Smooth muscle cell (in vitro differentiated cells): ENCODE measurements at regions not wholly inside any gene's neighbourhood (a gene's known extent, or its start where the extent isn't known, plus 50 kb on each side); places are given as distances from the start of the nearest gene placed in this dataset.

Experiments
- DNase-seq: peaks from one replicate; lab custom pipeline; 2025; ENCODE audit not compliant: unreplicated experiment; lab: John Stamatoyannopoulos, UW
- H2AFZ ChIP-seq: fragments of 200-600 bp; sonication (generic); 2 replicates; pipeline ENCODE4 v1.6.0; 2016; ENCODE audit warnings: antibody characterized with exemption, low read depth, mild to moderate bottlenecking
- H3F3A ChIP-seq: fragments of 200-600 bp; sonication (generic); 2 replicates; pipeline ENCODE4 v1.6.0; 2017; ENCODE audit warnings: antibody characterized with exemption, low read depth
- H3K27ac ChIP-seq: fragments of 200-600 bp; sonication (generic); 2 replicates; pipeline ENCODE4 v1.5.1; 2016; ENCODE audit warnings: low read depth, mild to moderate bottlenecking
- H3K27me3 ChIP-seq: fragments of 200-600 bp; sonication (generic); 2 replicates; pipeline ENCODE4 v1.6.1; 2016; ENCODE audit warnings: low read depth, mild to moderate bottlenecking
- H3K36me3 ChIP-seq: fragments of 200-600 bp; sonication (generic); 2 replicates; pipeline ENCODE4 v1.5.1; 2016; ENCODE audit warnings: low read depth
- H3K4me1 ChIP-seq: fragments of 200-600 bp; sonication (generic); 2 replicates; pipeline ENCODE4 v1.5.1; 2016; ENCODE audit warnings: low read depth
- H3K4me2 ChIP-seq: fragments of 200-600 bp; sonication (generic); 2 replicates; pipeline ENCODE4 v1.6.0; 2016; ENCODE audit warnings: mild to moderate bottlenecking
- H3K4me3 ChIP-seq: fragments of 200-600 bp; sonication (generic); 2 replicates; pipeline ENCODE4 v1.5.1; 2016; ENCODE audit warnings: mild to moderate bottlenecking
- H3K79me2 ChIP-seq: fragments of 200-600 bp; sonication (generic); 2 replicates; pipeline ENCODE4 v1.6.0; 2016; ENCODE audit warnings: low read depth, mild to moderate bottlenecking
- H3K9ac ChIP-seq: fragments of 200-600 bp; sonication (generic); 2 replicates; pipeline ENCODE4 v1.6.0; 2016; ENCODE audit warnings: low read depth
- H3K9me3 ChIP-seq: fragments of 200-600 bp; sonication (generic); replicated peaks from 2 replicates; pipeline ENCODE4 v1.5.1; 2016; ENCODE audit warnings: low read depth
- H4K20me1 ChIP-seq: fragments of 200-600 bp; sonication (generic); 2 replicates; pipeline ENCODE4 v1.6.0; 2016; ENCODE audit warnings: low read depth
- CTCF ChIP-seq: fragments of 200-600 bp; sonication (generic); IDR thresholded peaks from 2 replicates; pipeline ENCODE4 v1.5.1; 2017; ENCODE audit warnings: borderline replicate concordance, mild to moderate bottlenecking, antibody characterized with exemption; ENCODE audit not compliant: insufficient read depth, poor library complexity, severe bottlenecking
- WGBS: methylation state at CpG from one replicate; pipeline ENCODE4 v1.1.7; 2016; ENCODE audit warnings: low lambda C conversion rate; 5-methylcytosine and 5-hydroxymethylcytosine counted together

- no peak for TF ChIP-seq CTCF
- H4K20me1 ChIP-seq, result no peaks in the 10 kb centered on the region
- no peaks in the 10 kb centered on the region for H3K4me1 ChIP-seq
- no peaks in the 10 kb centered on the region for H3K27me3 ChIP-seq
- no peaks in the 10 kb centered on the region for H3K9me3 ChIP-seq
- H3K9ac ChIP-seq, result no peak overlapping the region
- H3K27ac ChIP-seq, result no peak overlapping the region
- no peak overlapping the region for H3K4me3 ChIP-seq
- no peak for DNase-seq
- WGBS, result 95% methylated on average over 1 of the region's 1 CpG
- no peaks in the 10 kb centered on the region for H3K79me2 ChIP-seq
- no peaks in the 10 kb centered on the region for H3K36me3 ChIP-seq
- no peak overlapping the region for H2AFZ ChIP-seq
- H3F3A ChIP-seq, result no peaks in the 10 kb centered on the region
- H3K4me2 ChIP-seq, result no peak overlapping the region
Observed at GRCh38 chr5:57664700-57665099, 182.1 kb upstream of the ACTBL2 start.

DNA sequence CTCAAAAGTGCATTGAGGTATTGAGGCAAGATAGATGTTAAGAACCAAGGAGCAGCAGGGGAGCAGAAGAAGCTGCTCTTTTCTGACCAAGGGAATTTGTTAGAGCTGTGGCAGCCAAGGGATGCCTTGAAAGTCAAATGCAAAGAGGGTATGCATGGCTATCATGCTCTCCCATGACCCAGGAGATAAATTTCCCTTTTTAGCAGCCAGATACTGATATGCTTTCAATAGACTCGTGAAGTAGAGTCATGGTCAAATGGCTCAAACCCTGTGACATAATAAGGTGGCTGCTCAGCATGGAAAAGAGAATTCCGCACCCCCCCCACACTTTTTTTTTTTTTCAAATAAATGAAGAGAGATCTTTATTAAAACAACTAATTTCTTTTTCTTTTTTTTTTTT lies 180.9 kb upstream of the ACTBL2 start:
- H4K20me1 ChIP-seq, result no peaks in the 10 kb centered on the region
- no peaks in the 10 kb centered on the region for H3K36me3 ChIP-seq
- no peak for TF ChIP-seq CTCF
- no peaks in the 10 kb centered on the region for H3K4me1 ChIP-seq
- WGBS, result 81% methylated on average over 2 of the region's 2 CpGs
- H3K9me3 ChIP-seq, result no peaks in the 10 kb centered on the region
- H3K9ac ChIP-seq, result no peak overlapping the region
- H3K4me3 ChIP-seq, result no peak overlapping the region
- no peaks in the 10 kb centered on the region for H3K27me3 ChIP-seq
- no peaks in the 10 kb centered on the region for H3K79me2 ChIP-seq
- H3K27ac ChIP-seq, result no peak overlapping the region
- no peak overlapping the region for H3K4me2 ChIP-seq
- no peak overlapping the region for H2AFZ ChIP-seq
- no peak for DNase-seq
- no peaks in the 10 kb centered on the region for H3F3A ChIP-seq

GRCh38 chr5:57662991-57663390 lies 180.4 kb upstream of the ACTBL2 start:
- Histone ChIP-seq H3K4me3 (no peak overlapping the region), H3K9me3 (no peaks in the 10 kb centered on the region), H3K27ac (no peak overlapping the region), H3F3A (no peaks in the 10 kb centered on the region), H3K9ac (no peak overlapping the region), H4K20me1 (no peaks in the 10 kb centered on the region), H3K36me3 (no peaks in the 10 kb centered on the region), H2AFZ (no peak overlapping the region), H3K4me2 (no peak overlapping the region), H3K79me2 (no peaks in the 10 kb centered on the region), H3K4me1 (no peaks in the 10 kb centered on the region), H3K27me3 (no peaks in the 10 kb centered on the region)
- WGBS, result 88% methylated on average over 4 of the region's 4 CpGs
- TF ChIP-seq CTCF, result no peak
- DNase-seq, result no peak

DNA sequence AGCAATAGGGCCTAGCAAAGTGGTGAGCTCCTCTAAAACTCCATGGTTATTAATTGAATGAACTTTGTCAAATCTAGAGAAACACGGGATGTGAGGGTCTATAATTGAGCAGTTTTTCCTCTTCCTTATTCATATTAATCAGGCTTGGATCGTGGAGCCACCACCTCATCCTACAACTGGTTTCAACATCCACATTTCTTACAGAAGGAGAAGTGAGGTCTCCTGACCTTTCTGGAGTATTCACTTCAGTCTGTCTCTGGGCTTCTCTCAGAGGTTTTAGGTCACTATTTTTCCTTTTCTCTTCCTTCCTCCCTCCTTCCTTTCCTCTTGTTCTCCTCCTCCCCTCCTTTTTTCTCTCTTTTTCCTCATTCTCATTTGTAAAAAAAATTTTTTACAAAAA lies 177.3 kb upstream of the ACTBL2 start:
- no peaks in the 10 kb centered on the region for H3K79me2 ChIP-seq
- no peaks in the 10 kb centered on the region for H3K9me3 ChIP-seq

More for the DNA sequence above, 177.3 kb upstream of the ACTBL2 start:
- no peaks in the 10 kb centered on the region for H3K36me3 ChIP-seq
- H3F3A ChIP-seq, result no peaks in the 10 kb centered on the region
- no peak overlapping the region for H3K4me3 ChIP-seq
- TF ChIP-seq CTCF, result no peak
- H4K20me1 ChIP-seq, result no peaks in the 10 kb centered on the region
- H3K4me1 ChIP-seq, result no peaks in the 10 kb centered on the region
- H3K9ac ChIP-seq, result no peak overlapping the region
- WGBS, result 91% methylated on average over 2 of the region's 2 CpGs
- no peak overlapping the region for H3K4me2 ChIP-seq
- H2AFZ ChIP-seq, result no peak overlapping the region
- no peak overlapping the region for H3K27ac ChIP-seq
- H3K27me3 ChIP-seq, result no peaks in the 10 kb centered on the region
- no peak for DNase-seq
